ENCODE measurements at regions not wholly inside any gene's neighbourhood (a gene's known extent, or its start where the extent isn't known, plus 50 kb on each side); places are given as distances from the start of the nearest gene placed in this dataset.

GRCh38 chr1:181992072-181992471 lies 69.4 kb downstream of the ZNF648 start:
- no peak overlapping the region for H3K4me2 ChIP-seq (ENCODE audit: low read length, poor library complexity, severe bottlenecking)
- H3K14ac ChIP-seq (ENCODE audit: low read length in 2 of 2) = no peak overlapping the region
- H4K8ac ChIP-seq (ENCODE audit: low read length) = no peak overlapping the region
- H3K4me3 ChIP-seq (ENCODE audit: insufficient read depth in 1 of 2, low read depth in 1 of 2, low read length in 2 of 2) = no peak overlapping the region
- H2BK120ac ChIP-seq (ENCODE audit: low read depth, low read length) = no peak overlapping the region
- no peak overlapping the region for H3K18ac ChIP-seq (ENCODE audit: low read depth in 1 of 2, low read length in 2 of 2)
- no peaks in the 10 kb centered on the region for H3K79me1 ChIP-seq (replicated peaks; ENCODE audit: low read length, poor library complexity, severe bottlenecking)
- no peaks in the 10 kb centered on the region for H3K36me3 ChIP-seq (ENCODE audit: control insufficient read depth in 1 of 2, insufficient read depth in 2 of 2, low read depth in 1 of 2, low read length in 2 of 2)
- no peak for DNase-seq
- H3K4me1 ChIP-seq (ENCODE audit: control insufficient read depth, insufficient read depth, low read depth, low read length) = no peaks in the 10 kb centered on the region
- no peak overlapping the region for H2AK5ac ChIP-seq (ENCODE audit: low read length, severe bottlenecking)
- no peak overlapping the region for H3K4ac ChIP-seq (ENCODE audit: low read depth in 1 of 2, low read length in 2 of 2)
- WGBS = no CpG with 5 or more reads among the region's 1 CpG
- H3K9me3 ChIP-seq (ENCODE audit: control insufficient read depth, low read length) = no peaks in the 10 kb centered on the region
- H2BK12ac ChIP-seq (ENCODE audit: low read length in 2 of 2) = no peak overlapping the region
- H4K91ac ChIP-seq (ENCODE audit: low read length) = no peak overlapping the region
- H3K27ac ChIP-seq (ENCODE audit: low read length, poor library complexity, severe bottlenecking) = no peak overlapping the region
- H3K9ac ChIP-seq (ENCODE audit: low read length) = no peak overlapping the region
- no peak overlapping the region for H2AFZ ChIP-seq (ENCODE audit: low read depth, low read length)
- H3K27me3 ChIP-seq (ENCODE audit: control insufficient read depth in 1 of 2, insufficient read depth in 1 of 2, low read length in 2 of 2) = no peaks in the 10 kb centered on the region
- no peak overlapping the region for H2BK15ac ChIP-seq (ENCODE audit: low read depth, poor library complexity, severe bottlenecking)
- H3K23ac ChIP-seq (ENCODE audit: low read length in 2 of 2) = no peak overlapping the region
- no peak overlapping the region for H2BK5ac ChIP-seq (ENCODE audit: low read depth, low read length, poor library complexity, severe bottlenecking)

- peaks cover 0 to 4% of the 10 kb centered on the region in 2 experiments for H3K27me3 ChIP-seq (ENCODE audit: control insufficient read depth in 1 of 2, insufficient read depth in 1 of 2, low read length in 2 of 2)
- no peak overlapping the region for H3K23ac ChIP-seq (ENCODE audit: low read length in 2 of 2)
- H3K4me2 ChIP-seq (ENCODE audit: low read length, poor library complexity, severe bottlenecking) = no peak overlapping the region
- no peak overlapping the region for H3K18ac ChIP-seq (ENCODE audit: low read depth in 1 of 2, low read length in 2 of 2)
- H3K9me3 ChIP-seq (ENCODE audit: control insufficient read depth, low read length) = no peaks in the 10 kb centered on the region
- no peak overlapping the region for H4K8ac ChIP-seq (ENCODE audit: low read length)
- no peaks in the 10 kb centered on the region for H3K4me1 ChIP-seq (ENCODE audit: control insufficient read depth, insufficient read depth, low read depth, low read length)
- H2AK5ac ChIP-seq (ENCODE audit: low read length, severe bottlenecking) = no peak overlapping the region
- no peak overlapping the region for H4K91ac ChIP-seq (ENCODE audit: low read length)
- no peak overlapping the region for H3K27ac ChIP-seq (ENCODE audit: low read length, poor library complexity, severe bottlenecking)
- no peak overlapping the region for H3K14ac ChIP-seq (ENCODE audit: low read length in 2 of 2)
- H3K9ac ChIP-seq (ENCODE audit: low read length) = no peak overlapping the region
- H3K36me3 ChIP-seq (ENCODE audit: control insufficient read depth in 1 of 2, insufficient read depth in 2 of 2, low read depth in 1 of 2, low read length in 2 of 2) = no peaks in the 10 kb centered on the region
- H3K79me1 ChIP-seq (replicated peaks; ENCODE audit: low read length, poor library complexity, severe bottlenecking) = no peaks in the 10 kb centered on the region
- H2BK15ac ChIP-seq (ENCODE audit: low read depth, poor library complexity, severe bottlenecking) = no peak overlapping the region
- no peak overlapping the region for H2BK120ac ChIP-seq (ENCODE audit: low read depth, low read length)
- H3K4ac ChIP-seq (ENCODE audit: low read depth in 1 of 2, low read length in 2 of 2) = no peak overlapping the region
- no peak overlapping the region for H3K4me3 ChIP-seq (ENCODE audit: insufficient read depth in 1 of 2, low read depth in 1 of 2, low read length in 2 of 2)
- no peak for DNase-seq
- no peak overlapping the region for H2BK5ac ChIP-seq (ENCODE audit: low read depth, low read length, poor library complexity, severe bottlenecking)
- H2AFZ ChIP-seq (ENCODE audit: low read depth, low read length) = no peak overlapping the region
- H2BK12ac ChIP-seq (ENCODE audit: low read length in 2 of 2) = no peak overlapping the region
- 60% methylated on average over 1 of the region's 2 CpGs for WGBS
These were observed 70.8 kb downstream of the ZNF648 start for GRCh38 chr1:181990728-181991127.

GRCh38 chr1:181989261-181989920 lies 72.1 kb downstream of the ZNF648 start:
- no peak overlapping the region for H2AK5ac ChIP-seq (ENCODE audit: low read length, severe bottlenecking)
- H3K79me1 ChIP-seq (replicated peaks; ENCODE audit: low read length, poor library complexity, severe bottlenecking) = no peaks in the 10 kb centered on the region
- no peak for DNase-seq
- no peak overlapping the region for H2AFZ ChIP-seq (ENCODE audit: low read depth, low read length)
- no peak overlapping the region for H2BK12ac ChIP-seq (ENCODE audit: low read length in 2 of 2)
- no peak overlapping the region for H3K18ac ChIP-seq (ENCODE audit: low read depth in 1 of 2, low read length in 2 of 2)
- H3K14ac ChIP-seq (ENCODE audit: low read length in 2 of 2) = no peak overlapping the region
- no peak overlapping the region for H4K91ac ChIP-seq (ENCODE audit: low read length)
- WGBS = 68% methylated on average over 2 of the region's 2 CpGs
- H3K27ac ChIP-seq (ENCODE audit: low read length, poor library complexity, severe bottlenecking) = no peak overlapping the region
- no peak overlapping the region for H2BK120ac ChIP-seq (ENCODE audit: low read depth, low read length)
- no peak overlapping the region for H3K23ac ChIP-seq (ENCODE audit: low read length in 2 of 2)
- H3K36me3 ChIP-seq (ENCODE audit: control insufficient read depth in 1 of 2, insufficient read depth in 2 of 2, low read depth in 1 of 2, low read length in 2 of 2) = no peaks in the 10 kb centered on the region
- no peak overlapping the region for H2BK5ac ChIP-seq (ENCODE audit: low read depth, low read length, poor library complexity, severe bottlenecking)
- H3K27me3 ChIP-seq (ENCODE audit: control insufficient read depth in 1 of 2, insufficient read depth in 1 of 2, low read length in 2 of 2) = peaks cover 0 to 8% of the 10 kb centered on the region in 2 experiments
- no peaks in the 10 kb centered on the region for H3K4me1 ChIP-seq (ENCODE audit: control insufficient read depth, insufficient read depth, low read depth, low read length)
- H3K4me3 ChIP-seq (ENCODE audit: insufficient read depth in 1 of 2, low read depth in 1 of 2, low read length in 2 of 2) = no peak overlapping the region
- H4K8ac ChIP-seq (ENCODE audit: low read length) = no peak overlapping the region
- H3K9me3 ChIP-seq (ENCODE audit: control insufficient read depth, low read length) = no peaks in the 10 kb centered on the region
- H3K4ac ChIP-seq (ENCODE audit: low read depth in 1 of 2, low read length in 2 of 2) = no peak overlapping the region
- no peak overlapping the region for H2BK15ac ChIP-seq (ENCODE audit: low read depth, poor library complexity, severe bottlenecking)
- H3K4me2 ChIP-seq (ENCODE audit: low read length, poor library complexity, severe bottlenecking) = no peak overlapping the region
- no peak overlapping the region for H3K9ac ChIP-seq (ENCODE audit: low read length)

- Histone ChIP-seq H3K14ac (ENCODE audit: low read length in 2 of 2) (no peak overlapping the region), H2BK15ac (ENCODE audit: low read depth, poor library complexity, severe bottlenecking) (no peak overlapping the region), H3K9me3 (ENCODE audit: control insufficient read depth, low read length) (no peaks in the 10 kb centered on the region), H3K18ac (ENCODE audit: low read depth in 1 of 2, low read length in 2 of 2) (no peak overlapping the region), H2BK5ac (ENCODE audit: low read depth, low read length, poor library complexity, severe bottlenecking) (no peak overlapping the region), H3K4ac (ENCODE audit: low read depth in 1 of 2, low read length in 2 of 2) (no peak overlapping the region), H3K4me1 (ENCODE audit: control insufficient read depth, insufficient read depth, low read depth, low read length) (no peaks in the 10 kb centered on the region), H3K4me3 (ENCODE audit: insufficient read depth in 1 of 2, low read depth in 1 of 2, low read length in 2 of 2) (no peak overlapping the region), H4K8ac (ENCODE audit: low read length) (no peak overlapping the region), H3K27ac (ENCODE audit: low read length, poor library complexity, severe bottlenecking) (no peak overlapping the region), H3K23ac (ENCODE audit: low read length in 2 of 2) (no peak overlapping the region), H4K91ac (ENCODE audit: low read length) (no peak overlapping the region), H2AFZ (ENCODE audit: low read depth, low read length) (no peak overlapping the region), H2AK5ac (ENCODE audit: low read length, severe bottlenecking) (no peak overlapping the region), H2BK12ac (ENCODE audit: low read length in 2 of 2) (no peak overlapping the region), H3K79me1 (replicated peaks; ENCODE audit: low read length, poor library complexity, severe bottlenecking) (no peaks in the 10 kb centered on the region), H3K36me3 (ENCODE audit: control insufficient read depth in 1 of 2, insufficient read depth in 2 of 2, low read depth in 1 of 2, low read length in 2 of 2) (no peaks in the 10 kb centered on the region), H3K27me3 (ENCODE audit: control insufficient read depth in 1 of 2, insufficient read depth in 1 of 2, low read length in 2 of 2) (peaks cover 0 to 8% of the 10 kb centered on the region in 2 experiments), H3K9ac (ENCODE audit: low read length) (no peak overlapping the region), H3K4me2 (ENCODE audit: low read length, poor library complexity, severe bottlenecking) (no peak overlapping the region), H2BK120ac (ENCODE audit: low read depth, low read length) (no peak overlapping the region)
- no peak for DNase-seq
- WGBS = 73% methylated on average over 2 of the region's 2 CpGs
These were observed 73.5 kb downstream of the ZNF648 start for GRCh38 chr1:181987996-181988395.
